Lung (tissue), 11 donors: ENCODE measurements at regions not wholly inside any gene's neighbourhood (a gene's known extent, or its start where the extent isn't known, plus 50 kb on each side); places are given as distances from the start of the nearest gene placed in this dataset.

Source experiments
- ATAC-seq: fragments of 200-7000 bp; cut with Tn5 transposase; one replicate; pipeline ENCODE4 v1.9.1; 2020; ENCODE audit warnings: moderate number of reproducible peaks; ENCODE audit not compliant: insufficient read depth, low FRiP score
- DNase-seq, 3 donors: peaks; one replicate each; pipeline ENCODE4 v3.0.0-alpha.2; 2013 to 2017
- H3K27ac ChIP-seq, 2 donors: one replicate each; pipeline ENCODE4 v1.5.1; 2013; ENCODE audit warnings: mild to moderate bottlenecking in 2 of 2, moderate library complexity in 2 of 2, control low read depth in 1 of 2, inconsistent platforms in 1 of 2, low read depth in 1 of 2, low read length in 1 of 2
- H3K27me3 ChIP-seq, 3 donors: one replicate each; pipeline ENCODE4 v1.5.1; 2013; ENCODE audit warnings: low read length in 2 of 3; ENCODE audit not compliant: control insufficient read depth in 3 of 3, insufficient read depth in 3 of 3
- H3K36me3 ChIP-seq, 4 donors: one replicate each; pipeline ENCODE4 v1.5.1; 2013; ENCODE audit warnings: low read length in 4 of 4, mild to moderate bottlenecking in 1 of 4, moderate library complexity in 1 of 4; ENCODE audit not compliant: control insufficient read depth in 4 of 4, insufficient read depth in 4 of 4
- H3K4me1 ChIP-seq, 5 donors: one replicate each; pipeline ENCODE4 v1.5.1; 2013; ENCODE audit warnings: low read length in 5 of 5, mild to moderate bottlenecking in 2 of 5, moderate library complexity in 1 of 5; ENCODE audit not compliant: control insufficient read depth in 5 of 5, insufficient read depth in 5 of 5
- H3K4me3 ChIP-seq: one replicate; pipeline ENCODE4 v1.5.1; 2013; ENCODE audit warnings: mild to moderate bottlenecking, control low read depth, moderate library complexity
- H3K9ac ChIP-seq, 2 donors: one replicate each; pipeline ENCODE4 v1.5.1; 2013; ENCODE audit warnings: low read length in 2 of 2, control low read depth in 1 of 2; ENCODE audit not compliant: insufficient read depth in 1 of 2
- H3K9me3 ChIP-seq, 4 donors: one replicate each; pipeline ENCODE4 v1.5.1; 2013; ENCODE audit warnings: low read length in 3 of 4, mild to moderate bottlenecking in 1 of 4, moderate library complexity in 1 of 4; ENCODE audit not compliant: control insufficient read depth in 4 of 4, insufficient read depth in 3 of 4
- WGBS, 2 donors: extraction: QIAGEN DNeasy Blood & Tissue Kit; methylation state at CpG; one replicate each; pipeline ENCODE4 v1.1.7; 2013; 5-methylcytosine and 5-hydroxymethylcytosine counted together
- TF ChIP-seq, protein P1 (sequence below): IDR thresholded peaks from 2 replicates; pipeline ENCODE4 v1.5.1; 2012; ENCODE audit warnings: mild to moderate bottlenecking; ENCODE audit errors: control extremely low read depth, extremely low read depth
- donor health status: control.
- donor health status: control.
- donor health status: Bipolar disorder and iron deficiency.
- donor health status: healthy.
- donor health status: DM: yes; HTN: yes; CAD: no.

DNA sequence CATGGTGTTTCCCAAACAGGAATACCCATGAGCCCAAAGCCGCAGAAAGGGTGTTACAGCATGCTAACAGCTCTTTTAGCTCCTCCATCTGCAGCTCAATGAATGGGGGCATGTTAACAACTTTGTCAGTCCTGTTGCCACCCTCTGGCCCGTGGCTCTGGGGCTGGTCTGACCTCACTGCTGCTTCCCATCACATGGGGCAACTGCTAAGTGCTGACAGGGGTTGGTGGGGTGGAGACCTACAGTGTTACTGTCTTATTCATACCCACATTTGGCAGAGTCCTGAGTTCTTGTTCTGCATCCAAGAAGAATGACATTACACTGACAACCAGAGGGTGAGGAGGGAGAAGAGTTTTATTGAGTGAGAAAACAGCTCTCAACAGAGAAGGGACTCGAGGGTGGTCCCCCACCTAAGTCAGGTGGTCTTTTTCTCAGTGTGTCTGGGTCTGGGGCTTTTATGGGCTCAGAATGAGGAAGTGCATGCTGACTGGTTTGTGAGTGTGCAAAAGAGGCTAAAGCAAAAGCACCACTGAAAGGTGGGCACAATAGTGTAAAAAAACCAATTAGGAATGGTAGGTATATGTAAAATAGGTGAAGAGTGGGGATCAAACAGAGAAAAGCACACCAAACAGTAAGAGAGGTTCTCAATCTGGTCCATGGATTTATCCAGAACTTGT is 1952.0 kb upstream of the PCDH20 start:
- peaks cover 0 to 4% (median 0%) of the 10 kb centered on the region in 4 donors for H3K9me3 ChIP-seq
- ATAC-seq (no peak), DNase-seq (no peak)
- H3K4me1 ChIP-seq, result no peaks in the 10 kb centered on the region
- H3K36me3 ChIP-seq, result no peaks in the 10 kb centered on the region
- no peak overlapping the region for H3K4me3 ChIP-seq
- H3K27ac ChIP-seq, result no peak overlapping the region
- 67 to 70% methylated on average over 3 of the region's 3 CpGs for WGBS, 2 donors
- H3K27me3 ChIP-seq, result no peaks in the 10 kb centered on the region
- no peak overlapping the region for H3K9ac ChIP-seq
- TF ChIP-seq, protein P1, sequence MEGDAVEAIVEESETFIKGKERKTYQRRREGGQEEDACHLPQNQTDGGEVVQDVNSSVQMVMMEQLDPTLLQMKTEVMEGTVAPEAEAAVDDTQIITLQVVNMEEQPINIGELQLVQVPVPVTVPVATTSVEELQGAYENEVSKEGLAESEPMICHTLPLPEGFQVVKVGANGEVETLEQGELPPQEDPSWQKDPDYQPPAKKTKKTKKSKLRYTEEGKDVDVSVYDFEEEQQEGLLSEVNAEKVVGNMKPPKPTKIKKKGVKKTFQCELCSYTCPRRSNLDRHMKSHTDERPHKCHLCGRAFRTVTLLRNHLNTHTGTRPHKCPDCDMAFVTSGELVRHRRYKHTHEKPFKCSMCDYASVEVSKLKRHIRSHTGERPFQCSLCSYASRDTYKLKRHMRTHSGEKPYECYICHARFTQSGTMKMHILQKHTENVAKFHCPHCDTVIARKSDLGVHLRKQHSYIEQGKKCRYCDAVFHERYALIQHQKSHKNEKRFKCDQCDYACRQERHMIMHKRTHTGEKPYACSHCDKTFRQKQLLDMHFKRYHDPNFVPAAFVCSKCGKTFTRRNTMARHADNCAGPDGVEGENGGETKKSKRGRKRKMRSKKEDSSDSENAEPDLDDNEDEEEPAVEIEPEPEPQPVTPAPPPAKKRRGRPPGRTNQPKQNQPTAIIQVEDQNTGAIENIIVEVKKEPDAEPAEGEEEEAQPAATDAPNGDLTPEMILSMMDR, result no peak

DNA sequence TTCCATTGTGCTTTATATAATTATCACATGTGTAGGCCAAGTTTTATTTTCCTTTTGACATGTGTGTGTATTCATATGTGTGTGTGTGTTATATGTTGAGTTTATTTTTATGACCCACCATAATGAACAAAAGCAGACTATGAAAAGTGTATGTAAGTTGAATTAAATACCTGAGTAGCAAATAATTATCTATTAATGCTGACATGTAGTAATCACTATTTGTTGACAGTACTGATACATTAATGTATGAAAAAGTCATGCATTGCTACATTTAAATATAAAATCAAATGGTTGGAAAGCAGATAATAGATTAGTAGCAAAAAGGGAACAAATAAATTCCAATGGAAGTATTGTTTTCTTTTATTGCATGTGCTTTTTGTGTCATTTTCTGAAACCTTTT is 1948.5 kb upstream of the PCDH20 start:
- Histone ChIP-seq H3K4me3 (no peak overlapping the region), H3K9ac (no peak overlapping the region)
- TF ChIP-seq, protein P1, result no peak

DNA sequence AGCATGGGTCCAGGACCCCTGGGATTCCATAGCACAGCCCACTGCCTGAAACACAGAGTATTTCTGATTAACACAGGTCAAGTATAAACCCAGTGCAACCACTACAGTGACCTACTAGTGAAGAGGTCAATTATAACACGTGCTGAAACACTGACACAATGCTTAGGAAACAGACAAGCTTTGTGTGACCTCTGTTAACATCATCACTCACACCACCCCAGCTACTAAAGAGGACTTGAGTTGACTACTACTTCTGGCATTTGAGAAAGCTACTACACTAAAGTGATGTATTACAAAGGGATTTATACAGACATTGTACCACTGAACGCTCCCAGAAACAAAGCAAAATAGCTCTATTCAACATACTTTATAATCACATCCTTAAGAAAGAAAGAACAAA is 1935.9 kb upstream of the PCDH20 start:
- 62 to 76% methylated on average over 2 of the region's 2 CpGs for WGBS, 2 donors
- Histone ChIP-seq H3K27me3 (no peaks in the 10 kb centered on the region), H3K4me3 (no peak overlapping the region), H3K4me1 (no peaks in the 10 kb centered on the region), H3K36me3 (no peaks in the 10 kb centered on the region), H3K27ac (no peak overlapping the region), H3K9ac (no peak overlapping the region), H3K9me3 (peaks cover 0 to 2% (median 0%) of the 10 kb centered on the region in 4 donors)
- TF ChIP-seq, protein P1, result no peak
- no peak for DNase-seq
- no peak for ATAC-seq

More for the DNA sequence above, 1948.5 kb upstream of the PCDH20 start:
- Histone ChIP-seq H3K4me1 (no peaks in the 10 kb centered on the region), H3K36me3 (no peaks in the 10 kb centered on the region), H3K27ac (no peak overlapping the region), H3K9me3 (peaks cover 0 to 4% (median 0%) of the 10 kb centered on the region in 4 donors), H3K27me3 (no peaks in the 10 kb centered on the region)
- no peak for DNase-seq
- no peak for ATAC-seq

DNA sequence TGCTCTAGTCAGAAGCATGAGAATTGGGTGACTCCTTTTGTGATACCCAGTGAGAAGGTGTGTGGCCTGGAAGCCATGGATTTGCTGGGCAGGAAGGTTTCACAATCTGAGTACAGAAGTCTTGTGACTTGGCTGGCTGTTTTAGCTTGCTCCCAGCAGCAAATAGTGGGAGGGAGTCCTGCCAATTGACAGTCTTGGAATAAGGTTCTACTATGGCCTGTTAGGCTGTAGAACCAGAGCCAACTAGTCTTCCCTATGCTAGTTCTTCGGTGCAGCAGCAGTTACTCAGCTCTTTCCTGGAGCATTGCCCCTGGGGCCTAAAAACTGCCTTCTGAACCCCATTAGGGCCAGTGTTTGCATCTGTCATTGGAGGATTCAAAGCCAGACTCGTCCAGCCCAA is 1935.4 kb upstream of the PCDH20 start:
- ATAC-seq (no peak), DNase-seq (no peak)
- Histone ChIP-seq H3K27me3 (no peaks in the 10 kb centered on the region), H3K9ac (no peak overlapping the region), H3K4me3 (no peak overlapping the region), H3K4me1 (no peaks in the 10 kb centered on the region), H3K9me3 (peaks cover 0 to 2% (median 0%) of the 10 kb centered on the region in 4 donors), H3K36me3 (no peaks in the 10 kb centered on the region), H3K27ac (no peak overlapping the region)
- TF ChIP-seq, protein P1, result no peak
- WGBS, 2 donors, result 65 to 66% methylated on average over 2 of the region's 2 CpGs
